ENCODE measurements at regions not wholly inside any gene's neighbourhood (a gene's known extent, or its start where the extent isn't known, plus 50 kb on each side); places are given as distances from the start of the nearest gene placed in this dataset.

GRCh38 chr11:81080476-81080875, 1639.6 kb upstream of the TENM4 start:
- no peak for DNase-seq

- DNase-seq: no peak
Observed at GRCh38 chr11:81072273-81072672, 1631.4 kb upstream of the TENM4 start.

GRCh38 chr11:81071606-81072005, 1630.8 kb upstream of the TENM4 start:
- DNase-seq: no peak

GRCh38 chr11:81070948-81071347, 1630.1 kb upstream of the TENM4 start:
- no peak for DNase-seq

- DNase-seq: no peak
Observed at GRCh38 chr11:81059356-81059755, 1618.5 kb upstream of the TENM4 start.

GRCh38 chr11:81052344-81053158, 1611.7 kb upstream of the TENM4 start:
- no peak for DNase-seq

- no peak for DNase-seq
Observed at GRCh38 chr11:81039916-81040524, 1599.2 kb upstream of the TENM4 start.

GRCh38 chr11:81036168-81036870, 1595.5 kb upstream of the TENM4 start:
- no peak for DNase-seq

- no peak for DNase-seq
Observed at GRCh38 chr11:81033779-81034540, 1593.1 kb upstream of the TENM4 start.

- DNase-seq: no peak
Observed at GRCh38 chr11:81032906-81033305, 1592.1 kb upstream of the TENM4 start.

GRCh38 chr11:81030186-81030585, 1589.4 kb upstream of the TENM4 start:
- no peak for DNase-seq

GRCh38 chr11:81026032-81026431, 1585.2 kb upstream of the TENM4 start:
- DNase-seq: no peak

GRCh38 chr11:81022057-81022456, 1581.2 kb upstream of the TENM4 start:
- no peak for DNase-seq

GRCh38 chr11:81010631-81011030, 1569.8 kb upstream of the TENM4 start:
- no peak for DNase-seq

- no peak for DNase-seq
Observed at GRCh38 chr11:81007046-81007445, 1566.2 kb upstream of the TENM4 start.

GRCh38 chr11:81005595-81005994, 1564.8 kb upstream of the TENM4 start:
- no peak for DNase-seq

- no peak for DNase-seq
Observed at GRCh38 chr11:81004576-81004975, 1563.7 kb upstream of the TENM4 start.

GRCh38 chr11:81002374-81002773, 1561.5 kb upstream of the TENM4 start:
- no peak for DNase-seq

GRCh38 chr11:81000735-81001134, 1559.9 kb upstream of the TENM4 start:
- DNase-seq: no peak

- no peak for DNase-seq
Observed at GRCh38 chr11:81000334-81000733, 1559.5 kb upstream of the TENM4 start.

- no peak for DNase-seq
Observed at GRCh38 chr11:80995523-80995922, 1554.7 kb upstream of the TENM4 start.

GRCh38 chr11:80993536-80993935, 1552.7 kb upstream of the TENM4 start:
- no peak for DNase-seq

- no peak for DNase-seq
Observed at GRCh38 chr11:80990885-80991284, 1550.1 kb upstream of the TENM4 start.

Data from activated CD8-positive, alpha-beta memory T cell treated with anti-CD3 and anti-CD28 coated beads, Interleukin-2, amount 50 U/mL, for 4 hours (primary cell).